NT2/D1 (cell line): ENCODE measurements at regions not wholly inside any gene's neighbourhood (a gene's known extent, or its start where the extent isn't known, plus 50 kb on each side); places are given as distances from the start of the nearest gene placed in this dataset.
A peak's percentile ranks its signal among the peaks of the same experiment; 100 is the strongest.
"Not testable (repeated sequence)": the region's sequence is repeated elsewhere in the genome, so short reads cannot be mapped to it uniquely, and the experiment has no call there.

ENCODE experiments used
- DNase-seq: peaks from one replicate; pipeline ENCODE4 v3.0.0-alpha.2; 2011; ENCODE audit warnings: low read depth, low spot score
- H3K27me3 ChIP-seq: 2 replicates; pipeline ENCODE4 v1.6.0; 2011; ENCODE audit warnings: mild to moderate bottlenecking; ENCODE audit not compliant: insufficient read length, insufficient read depth
- H3K36me3 ChIP-seq: 2 replicates; pipeline ENCODE4 v1.6.1; 2011; ENCODE audit warnings: mild to moderate bottlenecking, low read length, mixed read lengths; ENCODE audit not compliant: insufficient read depth, insufficient read length
- H3K4me1 ChIP-seq: 2 replicates; pipeline ENCODE4 v1.5.1; 2011; ENCODE audit not compliant: insufficient read depth, insufficient read length
- H3K4me3 ChIP-seq: 2 replicates; pipeline ENCODE4 v1.5.1; 2011; ENCODE audit warnings: low read depth; ENCODE audit not compliant: insufficient read length
- H3K9ac ChIP-seq: 2 replicates; pipeline ENCODE4 v1.6.0; 2011; ENCODE audit warnings: low read depth; ENCODE audit not compliant: insufficient read length
- H3K9me3 ChIP-seq: 2 replicates; pipeline ENCODE4 v1.5.1; 2011; ENCODE audit warnings: mild to moderate bottlenecking, low read length; ENCODE audit not compliant: insufficient read depth
- SUZ12 ChIP-seq: IDR thresholded peaks from 2 replicates; pipeline ENCODE4 v1.6.1; 2011; ENCODE audit not compliant: insufficient read length, insufficient read depth; ENCODE audit errors: extremely low read depth
- YY1 ChIP-seq: IDR thresholded peaks from 2 replicates; pipeline ENCODE4 v1.6.1; 2011; ENCODE audit not compliant: insufficient read length, insufficient read depth
- ZNF274 ChIP-seq: IDR thresholded peaks from 2 replicates; pipeline ENCODE4 v1.6.1; 2011; ENCODE audit warnings: mild to moderate bottlenecking, low read depth, low read length

- Histone ChIP-seq H3K9me3 (no peaks in the 10 kb centered on the region), H3K36me3 (no peaks in the 10 kb centered on the region), H3K4me1 (no peaks in the 10 kb centered on the region), H3K27me3 (no peaks in the 10 kb centered on the region), H3K9ac (no peak overlapping the region), H3K4me3 (no peak overlapping the region)
- TF ChIP-seq ZNF274 (no peak), YY1 (no peak), SUZ12 (no peak)
- DNase-seq: no peak
These were observed 459.7 kb downstream of the RBFOX1 start for GRCh38 chr16:7792346-7792745.

GRCh38 chr16:7791028-7791590, 458.5 kb downstream of the RBFOX1 start:
- no peaks in the 10 kb centered on the region for H3K27me3 ChIP-seq
- H3K9ac ChIP-seq: no peak overlapping the region
- H3K9me3 ChIP-seq: no peaks in the 10 kb centered on the region
- no peak overlapping the region for H3K4me3 ChIP-seq
- DNase-seq: no peak
- TF ChIP-seq YY1: no peak
- no peak for TF ChIP-seq ZNF274
- TF ChIP-seq SUZ12: no peak
- H3K4me1 ChIP-seq: no peaks in the 10 kb centered on the region
- H3K36me3 ChIP-seq: no peaks in the 10 kb centered on the region

- H3K4me3 ChIP-seq: no peak overlapping the region
- DNase-seq: no peak
- no peaks in the 10 kb centered on the region for H3K27me3 ChIP-seq
- no peak for TF ChIP-seq ZNF274
- TF ChIP-seq SUZ12: no peak
- no peak for TF ChIP-seq YY1
- no peaks in the 10 kb centered on the region for H3K9me3 ChIP-seq
- H3K9ac ChIP-seq: no peak overlapping the region
- H3K4me1 ChIP-seq: no peaks in the 10 kb centered on the region
- H3K36me3 ChIP-seq: no peaks in the 10 kb centered on the region
These were observed 442.4 kb downstream of the RBFOX1 start for GRCh38 chr16:7775072-7775488.

GRCh38 chr16:7772722-7773121, 440.1 kb downstream of the RBFOX1 start:
- Histone ChIP-seq H3K9me3 (no peaks in the 10 kb centered on the region), H3K27me3 (no peaks in the 10 kb centered on the region), H3K9ac (no peak overlapping the region), H3K4me3 (no peak overlapping the region), H3K4me1 (no peaks in the 10 kb centered on the region), H3K36me3 (no peaks in the 10 kb centered on the region)
- no peak for DNase-seq
- TF ChIP-seq ZNF274 (no peak), YY1 (no peak), SUZ12 (no peak)

GRCh38 chr16:7769091-7769490, 436.4 kb downstream of the RBFOX1 start:
- not testable (repeated sequence) for H3K9ac ChIP-seq, H3K36me3 ChIP-seq, H3K9me3 ChIP-seq, H3K4me3 ChIP-seq, H3K4me1 ChIP-seq, DNase-seq
- H3K27me3 ChIP-seq: peaks cover 20% of the 10 kb centered on the region

GRCh38 chr16:7765079-7765550, 432.5 kb downstream of the RBFOX1 start:
- Histone ChIP-seq H3K9me3 (no peaks in the 10 kb centered on the region), H3K4me3 (no peak overlapping the region), H3K4me1 (peaks cover 3% of the 10 kb centered on the region), H3K9ac (no peak overlapping the region), H3K36me3 (no peaks in the 10 kb centered on the region), H3K27me3 (peaks cover 45% of the 10 kb centered on the region)
- peak; percentile 72 for DNase-seq
- TF ChIP-seq ZNF274: no peak
- no peak for TF ChIP-seq YY1
- TF ChIP-seq SUZ12: no peak

- no peak for DNase-seq
- no peaks in the 10 kb centered on the region for H3K36me3 ChIP-seq
- H3K4me3 ChIP-seq: no peak overlapping the region
- H3K27me3 ChIP-seq: peaks cover 45% of the 10 kb centered on the region
- peaks cover 3% of the 10 kb centered on the region for H3K4me1 ChIP-seq
- TF ChIP-seq ZNF274: no peak
- TF ChIP-seq SUZ12: no peak
- TF ChIP-seq YY1: no peak
- H3K9me3 ChIP-seq: no peaks in the 10 kb centered on the region
- no peak overlapping the region for H3K9ac ChIP-seq
These were observed 430.5 kb downstream of the RBFOX1 start for GRCh38 chr16:7763111-7763510.
